HG02678 (cell line): ENCODE measurements at regions not wholly inside any gene's neighbourhood (a gene's known extent, or its start where the extent isn't known, plus 50 kb on each side); places are given as distances from the start of the nearest gene placed in this dataset.

Experiments used
- ATAC-seq: cut with Tn5 transposase; IDR thresholded peaks from one replicate; pipeline ENCODE4 v1.9.1; 2021; ENCODE audit warnings: mild to moderate bottlenecking, moderate library complexity; ENCODE audit not compliant: unreplicated experiment

DNA sequence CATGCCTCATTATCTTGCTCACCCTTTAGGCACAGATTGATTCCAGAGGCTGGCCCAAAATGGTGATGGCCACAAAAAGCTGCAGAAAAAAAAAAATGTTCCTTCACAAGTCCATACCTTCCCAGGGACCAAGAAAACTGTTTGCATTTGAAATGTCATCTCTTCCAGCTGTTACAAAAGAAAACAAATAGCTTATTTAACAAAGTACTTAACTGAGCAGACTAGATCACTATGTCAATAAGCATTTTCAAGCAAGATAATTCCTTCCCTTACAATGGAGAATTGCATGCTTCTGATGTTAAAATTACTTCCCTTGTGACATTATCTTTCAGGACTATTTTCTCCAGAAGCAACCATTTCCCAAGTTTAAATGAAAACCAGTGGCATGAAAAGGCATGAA is 377.9 kb upstream of the KITLG start:
- ATAC-seq: no peak

DNA sequence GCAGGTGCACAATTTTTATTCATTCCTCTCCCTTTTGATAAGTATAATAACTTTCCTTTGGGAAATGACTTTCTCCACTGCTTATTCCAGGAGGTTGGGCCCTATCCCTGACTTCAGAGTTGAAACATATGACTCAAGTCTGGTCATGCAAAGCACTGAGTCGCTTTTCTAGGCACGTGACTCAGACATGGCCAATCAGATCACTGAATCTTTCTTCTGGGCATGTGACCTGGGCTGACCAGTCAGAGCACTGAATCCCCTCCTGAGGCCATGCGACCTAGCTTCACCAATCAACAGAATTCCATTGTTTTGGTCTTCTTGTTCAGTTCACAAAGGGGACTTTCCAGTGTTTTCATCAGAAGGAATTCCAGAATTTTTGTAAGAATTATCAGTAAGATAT is 377.1 kb upstream of the KITLG start:
- ATAC-seq: no peak

DNA sequence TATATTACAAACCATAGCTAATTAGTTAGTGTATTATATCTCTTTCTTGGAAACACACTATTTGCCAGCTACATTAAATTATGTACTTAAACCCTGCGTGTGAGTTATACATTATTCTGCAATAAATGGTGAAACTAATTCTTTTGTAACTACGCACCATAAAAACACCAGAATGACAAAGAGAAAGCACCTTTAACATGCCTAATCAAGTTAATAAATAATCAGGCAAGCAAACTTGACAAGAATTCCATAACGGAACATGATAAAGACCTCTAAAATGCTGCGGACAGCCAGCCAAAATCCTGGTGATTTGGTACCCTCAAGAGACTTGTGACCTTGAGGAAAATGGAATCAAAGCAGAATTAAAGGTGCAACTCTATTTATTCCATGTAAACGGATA is 375.3 kb upstream of the KITLG start:
- ATAC-seq: no peak

DNA sequence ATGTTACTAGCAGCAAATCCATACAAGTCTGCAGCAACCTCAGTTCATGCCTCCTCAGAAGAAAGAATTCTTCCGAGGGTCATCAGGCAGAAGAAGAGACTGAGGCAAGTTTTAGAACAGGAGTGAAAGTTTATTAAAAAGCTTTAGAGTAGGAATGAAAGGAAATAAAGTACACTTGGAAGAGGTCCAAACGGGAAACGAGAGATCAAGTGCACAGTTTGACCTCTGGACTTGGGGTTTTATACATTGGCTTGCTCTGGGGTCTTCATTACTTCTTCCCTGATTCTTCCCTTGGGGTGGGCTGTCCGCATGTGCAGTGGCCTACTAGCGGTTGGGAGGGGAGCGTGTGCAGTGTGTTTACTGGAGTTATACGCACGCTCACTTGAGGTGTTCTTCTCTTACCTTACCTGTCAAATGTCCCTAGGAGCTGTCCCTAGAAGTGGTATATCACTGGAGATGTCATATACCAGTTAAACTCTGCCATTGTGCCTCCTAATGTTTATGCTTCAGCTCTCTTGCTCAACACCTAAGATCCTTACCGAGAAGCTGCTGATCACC is 372.8 kb upstream of the KITLG start:
- no peak for ATAC-seq

DNA sequence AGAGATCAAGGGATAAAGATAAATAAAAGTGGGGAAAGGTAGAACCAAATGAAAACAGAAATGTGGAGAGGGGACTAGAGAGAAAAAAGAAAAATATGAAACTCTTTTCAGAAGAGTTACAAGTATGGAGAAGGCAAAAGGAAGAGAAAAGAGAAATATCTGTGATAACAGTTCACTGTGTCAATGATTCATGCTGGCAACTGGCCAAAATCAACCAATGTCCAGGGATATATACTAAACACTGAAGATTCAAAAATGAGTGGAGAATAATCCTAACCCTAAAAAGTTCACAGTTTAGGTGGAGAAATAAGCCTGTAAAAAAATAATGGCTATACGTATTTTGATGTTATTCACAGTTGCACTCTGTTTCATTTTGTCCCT is 372.3 kb upstream of the KITLG start:
- no peak for ATAC-seq

DNA sequence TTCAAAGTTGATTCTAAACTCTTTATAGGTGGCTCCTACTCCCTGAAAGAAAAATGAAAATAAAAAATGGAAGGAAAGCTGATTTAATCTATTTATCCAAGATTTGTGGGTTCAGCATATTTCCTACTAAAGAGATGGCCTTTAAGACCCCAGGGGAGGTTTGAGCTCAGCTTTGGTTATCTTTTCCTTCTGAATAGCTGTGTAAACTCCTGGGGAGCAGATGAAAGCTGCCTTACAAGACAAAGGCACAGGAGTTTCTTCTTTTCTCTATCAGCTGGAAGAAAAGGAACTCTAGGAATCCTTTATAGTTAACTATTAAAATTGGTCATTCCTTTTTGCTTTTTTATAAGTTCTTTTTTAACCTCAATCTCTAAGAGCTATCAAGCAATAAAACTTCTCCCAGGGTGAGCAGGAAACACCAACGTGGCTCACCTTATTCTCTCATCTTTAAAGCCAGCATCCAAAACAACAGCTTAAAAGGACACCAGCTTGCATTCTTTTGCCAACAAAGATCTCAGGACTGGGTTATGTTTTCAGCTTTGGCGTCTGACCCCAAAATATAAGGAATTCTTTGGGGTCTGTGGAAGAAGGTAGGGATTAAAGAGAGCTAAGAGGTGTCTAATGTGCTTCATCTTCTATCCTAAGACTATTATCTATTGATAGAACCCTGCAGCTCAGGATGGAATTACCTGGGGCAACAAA is 371.7 kb upstream of the KITLG start:
- ATAC-seq: no peak

DNA sequence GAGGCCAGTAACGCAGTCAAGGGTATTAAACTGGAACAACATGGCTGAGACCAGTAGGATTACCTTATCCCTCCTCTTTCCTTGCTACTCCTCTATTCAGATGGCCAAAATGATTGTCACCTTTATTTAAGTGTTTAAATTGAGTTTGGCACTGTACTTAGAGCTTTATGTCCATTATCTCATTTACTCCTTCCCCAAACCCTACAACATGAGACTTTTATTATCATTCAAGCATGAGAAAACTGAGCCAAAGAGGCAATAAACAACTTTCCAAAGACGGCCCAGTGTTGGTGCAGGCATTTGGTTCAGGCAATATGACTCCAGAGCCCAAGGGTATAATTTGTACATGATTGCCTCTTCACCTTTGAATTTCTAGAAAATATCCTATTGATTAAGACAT is 370.9 kb upstream of the KITLG start:
- ATAC-seq: no peak

DNA sequence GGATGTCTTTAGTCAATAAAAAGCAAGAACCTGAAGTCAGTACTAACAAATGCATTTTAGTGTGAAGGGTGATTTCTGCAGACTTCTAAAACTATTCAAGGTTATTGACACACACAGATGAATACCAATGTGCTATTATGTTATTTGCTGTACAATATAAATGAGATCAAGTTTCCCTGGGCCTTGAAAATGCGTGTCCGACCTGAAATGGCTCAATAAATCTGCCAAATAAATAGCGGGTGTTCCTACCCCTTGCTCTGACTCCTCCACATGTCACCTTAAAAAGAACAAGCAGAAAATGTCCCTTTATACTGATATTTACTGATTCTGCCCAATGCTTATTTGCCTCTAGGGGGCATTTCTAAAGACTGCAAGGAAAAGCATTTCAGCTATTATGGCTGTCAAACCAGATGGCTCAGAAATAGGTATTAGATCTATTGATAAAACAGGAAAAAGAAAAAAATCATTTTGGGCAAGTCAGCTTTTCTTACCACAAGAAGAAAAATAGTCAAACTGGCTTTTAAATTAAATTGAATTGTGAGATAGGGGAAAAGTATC is 367.3 kb upstream of the KITLG start:
- ATAC-seq: no peak

DNA sequence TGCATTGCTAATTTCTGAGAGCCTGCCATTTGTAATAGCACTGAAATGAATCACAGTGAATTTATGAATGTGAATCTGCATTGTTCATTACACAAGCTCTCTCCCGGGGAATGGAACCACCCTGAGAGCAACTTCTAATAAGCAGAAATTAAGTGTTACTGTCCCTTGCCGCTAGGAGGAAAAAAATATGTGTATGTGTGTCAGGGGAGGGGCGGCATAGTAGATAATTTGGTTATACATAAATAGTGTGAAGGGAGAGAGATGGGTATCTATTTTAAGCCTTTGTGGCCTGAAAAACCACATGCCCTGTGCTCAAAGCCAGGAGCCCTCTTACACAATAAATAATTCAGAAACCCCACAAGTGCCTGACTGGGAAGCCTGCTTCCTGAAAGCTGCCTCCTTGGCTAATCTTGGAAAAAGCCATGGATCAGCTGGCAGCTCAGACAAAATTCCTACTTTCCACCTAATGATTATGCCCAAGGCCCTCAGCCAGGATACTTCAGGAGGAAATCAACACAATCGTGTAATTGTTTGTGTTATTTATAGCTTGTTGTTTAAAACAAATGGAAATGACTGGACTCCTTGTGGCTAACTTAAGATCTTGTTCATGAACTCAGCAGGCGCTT is 366.2 kb upstream of the KITLG start:
- no peak for ATAC-seq

DNA sequence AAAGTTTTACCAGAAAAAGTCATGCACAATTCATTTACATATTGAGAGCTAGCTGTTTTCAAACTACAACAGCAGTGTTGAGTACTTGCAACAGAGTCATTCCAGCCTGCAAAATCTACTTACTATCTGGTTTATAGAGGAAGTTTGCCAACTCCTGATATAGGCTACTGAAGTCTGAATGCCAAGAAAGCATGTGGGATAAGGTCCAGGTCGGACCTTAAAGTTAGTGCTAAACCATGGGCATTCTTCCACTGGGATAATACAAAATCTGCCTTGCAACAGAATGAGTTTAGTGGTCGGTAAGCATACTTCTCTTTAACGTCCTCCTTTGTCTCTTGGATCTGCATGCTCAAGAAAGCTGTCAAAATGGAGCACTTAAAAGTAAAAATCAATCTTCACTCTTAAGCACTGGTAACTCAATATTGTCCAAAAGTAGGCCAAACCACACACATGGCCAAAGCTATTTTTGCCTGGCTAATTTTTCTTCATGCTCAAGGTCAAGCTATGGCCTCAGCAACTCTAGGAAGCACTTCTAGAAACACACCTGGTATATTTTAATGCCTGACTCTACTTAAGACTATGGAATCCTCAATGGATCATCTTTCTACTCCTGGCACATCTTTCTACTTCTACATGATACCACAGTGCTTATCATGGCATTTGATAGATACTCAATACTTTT is 364.9 kb upstream of the KITLG start:
- ATAC-seq: no peak

DNA sequence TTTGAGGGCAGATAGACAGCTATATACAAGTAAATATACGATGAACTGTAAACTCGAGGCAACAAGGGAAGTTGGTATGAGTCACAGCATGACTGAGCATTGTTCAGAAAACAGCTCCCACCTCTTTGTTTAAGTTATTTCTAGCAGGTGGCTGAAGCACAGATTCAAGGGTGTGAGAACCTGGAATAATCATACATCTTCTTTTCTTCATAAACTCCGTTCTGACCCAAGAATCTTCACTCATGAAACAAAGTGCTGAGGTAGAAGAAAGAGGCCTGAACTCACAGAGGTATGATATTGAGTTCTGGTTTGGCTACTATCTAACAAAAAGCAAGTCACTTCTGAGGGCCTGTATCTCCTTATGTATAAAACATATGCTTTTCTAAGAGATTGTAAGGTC is 364.1 kb upstream of the KITLG start:
- no peak for ATAC-seq

DNA sequence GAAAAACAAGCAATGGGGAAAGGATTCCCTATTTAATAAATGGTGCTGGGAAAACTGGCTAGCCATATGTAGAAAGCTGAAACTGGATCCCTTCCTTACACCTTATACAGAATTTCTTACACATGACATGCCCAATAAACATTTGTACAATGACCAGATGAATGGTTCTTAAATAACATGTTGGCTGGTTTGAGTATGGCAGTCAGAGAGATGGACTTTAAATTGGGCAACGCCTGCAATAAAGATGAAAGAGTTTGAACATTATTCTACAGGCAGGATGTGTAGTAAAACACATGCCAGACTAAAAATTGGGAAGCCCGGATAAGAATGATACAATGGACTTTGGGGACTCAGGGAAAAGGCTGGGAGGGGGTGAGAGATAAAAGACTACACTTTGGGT is 360.6 kb upstream of the KITLG start:
- ATAC-seq: no peak

DNA sequence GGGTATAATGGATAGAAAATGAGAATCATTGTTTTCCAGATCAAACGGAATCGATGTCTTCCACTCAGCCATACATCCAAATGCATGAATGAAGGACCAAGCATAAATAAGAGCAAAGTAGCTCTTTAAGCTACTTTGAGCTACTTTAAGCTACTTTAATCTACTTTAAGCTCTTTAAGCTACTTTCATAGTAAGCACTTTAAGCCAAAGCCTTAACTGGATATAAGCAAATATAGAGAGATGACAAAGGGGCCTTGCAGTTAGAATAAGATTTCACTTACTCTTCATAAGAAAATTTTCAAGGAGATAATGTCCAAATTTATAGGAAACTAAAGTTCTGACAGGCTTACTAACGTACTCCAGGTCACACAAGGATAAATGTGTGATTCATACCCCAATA is 355.6 kb upstream of the KITLG start:
- no peak for ATAC-seq

DNA sequence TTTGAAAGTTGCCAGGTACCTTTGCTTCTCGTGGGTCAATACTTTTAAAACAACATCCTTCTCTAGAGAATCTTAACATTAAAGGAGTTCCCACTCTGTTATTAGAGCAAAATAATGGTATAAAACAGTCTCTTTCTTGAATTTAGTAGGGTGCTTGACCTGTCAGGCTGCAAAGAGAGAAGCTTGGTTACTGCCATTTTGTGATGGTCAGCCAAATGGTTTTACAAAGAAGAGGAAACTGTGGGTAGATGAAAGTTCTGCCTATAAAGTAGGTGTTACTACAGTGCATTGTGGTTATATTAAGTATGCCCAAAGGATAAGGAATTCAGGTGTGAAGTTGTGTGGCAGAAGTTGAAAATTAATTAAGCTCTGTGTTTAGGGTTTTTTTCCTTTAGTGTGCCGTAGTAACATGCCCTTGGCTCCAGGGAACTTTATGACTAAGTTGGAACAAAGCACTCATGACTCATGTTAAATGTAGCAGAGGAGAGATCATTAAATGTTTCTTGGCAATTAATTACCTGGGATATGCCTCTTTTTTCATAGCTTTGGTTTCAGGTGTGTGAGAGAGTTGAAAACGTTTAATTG is 354.0 kb upstream of the KITLG start:
- no peak for ATAC-seq

DNA sequence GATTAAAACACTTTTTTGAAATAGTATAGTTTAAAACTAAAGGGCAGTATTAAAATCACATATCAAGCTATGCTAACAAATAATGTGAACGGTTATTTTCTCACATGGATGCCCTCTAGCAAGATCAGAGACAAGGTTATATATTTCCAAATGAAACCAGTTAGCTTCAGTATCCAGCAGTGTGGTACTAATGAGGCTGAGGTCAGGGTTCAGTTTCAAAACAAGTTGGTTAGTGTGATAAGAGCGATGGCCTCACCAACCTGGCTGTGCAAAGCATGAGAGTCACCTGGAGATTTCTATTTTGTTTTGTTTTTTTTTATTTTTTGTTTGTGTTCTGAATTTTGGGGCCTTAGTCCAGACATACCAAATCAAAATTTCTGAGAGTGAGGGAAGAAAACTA is 352.2 kb upstream of the KITLG start:
- ATAC-seq: no peak

DNA sequence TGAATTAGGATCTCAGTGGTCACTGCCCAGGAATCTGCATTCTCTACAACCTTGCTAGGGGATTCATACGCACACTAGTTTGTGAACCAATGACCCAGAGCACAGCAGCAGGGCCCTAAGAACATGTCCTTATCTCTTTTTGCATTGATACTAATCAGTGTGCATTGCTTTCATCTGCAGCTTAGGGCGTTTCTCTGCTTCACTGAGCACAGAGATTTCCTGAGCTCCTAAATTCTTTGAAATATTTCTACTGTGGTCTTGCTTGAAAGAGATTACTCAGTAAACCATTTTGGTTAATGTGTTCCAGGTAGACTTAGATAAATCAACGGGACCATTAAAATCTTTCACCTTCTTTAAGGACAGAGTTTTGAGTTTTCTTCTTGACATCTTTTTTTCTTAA is 351.3 kb upstream of the KITLG start:
- ATAC-seq: peak; percentile 41

DNA sequence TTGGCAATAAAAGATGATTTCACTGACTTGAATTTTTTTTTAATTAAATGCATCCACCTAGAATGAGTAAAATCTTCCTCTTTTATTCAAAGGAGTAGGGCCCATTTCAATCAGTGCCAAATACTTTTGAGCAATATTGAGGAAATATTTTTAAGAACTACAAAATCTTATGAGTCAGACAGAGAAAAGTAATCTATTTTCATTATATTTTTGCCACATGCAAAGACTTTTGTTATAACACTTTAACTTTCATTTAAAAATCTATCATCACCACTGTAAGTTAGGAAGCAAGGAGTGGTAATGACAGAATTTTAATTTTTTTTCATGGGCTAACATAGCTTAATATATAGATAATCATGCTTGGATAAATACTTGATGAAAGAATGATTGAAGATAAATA is 345.2 kb upstream of the KITLG start:
- ATAC-seq: no peak

DNA sequence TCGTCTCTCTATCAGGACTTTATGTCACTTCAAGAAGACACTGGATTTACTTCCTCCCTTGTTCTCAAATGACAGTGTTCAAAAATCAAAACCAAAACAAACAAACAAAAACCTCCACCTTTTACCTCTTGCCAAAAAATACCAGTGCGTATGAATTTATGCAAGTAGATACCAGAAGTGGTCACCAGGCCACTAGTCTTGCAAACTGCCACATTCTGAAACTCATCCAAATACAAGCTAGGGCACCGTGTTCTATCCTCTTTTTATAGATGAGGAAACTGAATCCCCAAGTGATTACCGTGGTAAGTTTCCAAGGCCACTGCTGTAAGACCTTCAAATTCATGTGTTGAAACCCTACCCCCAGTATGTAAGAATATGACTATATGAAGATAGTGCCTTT is 343.9 kb upstream of the KITLG start:
- ATAC-seq: no peak

DNA sequence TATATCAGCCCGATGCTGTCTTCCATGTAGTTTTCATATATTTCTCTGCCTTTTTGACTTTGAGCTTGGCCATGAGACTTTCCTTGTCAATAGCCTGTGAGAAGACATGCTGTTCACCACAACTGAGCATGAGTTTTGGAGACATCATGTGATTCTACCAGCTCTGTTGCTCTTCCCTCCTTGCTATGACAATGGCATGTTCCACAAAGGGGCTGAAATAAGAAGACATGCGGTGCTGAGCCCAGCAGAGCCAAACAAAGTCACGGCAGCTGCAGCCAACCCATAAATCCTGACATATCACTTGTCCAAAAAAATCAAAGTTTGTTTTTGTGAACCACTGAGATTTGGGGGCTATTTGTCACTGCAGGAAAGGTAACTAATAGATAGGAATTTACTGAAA is 343.4 kb upstream of the KITLG start:
- ATAC-seq: no peak

DNA sequence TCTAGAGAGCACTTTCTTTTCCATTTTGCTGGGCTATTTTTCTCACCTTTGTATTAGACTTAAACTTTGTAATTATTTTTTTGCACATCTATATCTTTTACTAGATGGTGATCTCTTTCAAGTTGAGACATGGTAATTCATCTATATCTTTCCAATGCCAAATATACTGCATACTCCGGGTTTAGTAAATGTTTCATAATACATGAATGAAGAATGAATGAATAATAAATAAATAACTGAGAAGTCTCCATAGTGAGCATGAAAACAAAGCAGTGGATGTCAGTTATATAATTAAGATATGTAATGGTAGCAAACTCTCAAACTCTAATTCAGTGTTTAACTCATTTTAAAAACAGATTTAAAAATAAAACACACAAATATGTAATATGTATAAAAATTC is 342.5 kb upstream of the KITLG start:
- ATAC-seq: no peak

DNA sequence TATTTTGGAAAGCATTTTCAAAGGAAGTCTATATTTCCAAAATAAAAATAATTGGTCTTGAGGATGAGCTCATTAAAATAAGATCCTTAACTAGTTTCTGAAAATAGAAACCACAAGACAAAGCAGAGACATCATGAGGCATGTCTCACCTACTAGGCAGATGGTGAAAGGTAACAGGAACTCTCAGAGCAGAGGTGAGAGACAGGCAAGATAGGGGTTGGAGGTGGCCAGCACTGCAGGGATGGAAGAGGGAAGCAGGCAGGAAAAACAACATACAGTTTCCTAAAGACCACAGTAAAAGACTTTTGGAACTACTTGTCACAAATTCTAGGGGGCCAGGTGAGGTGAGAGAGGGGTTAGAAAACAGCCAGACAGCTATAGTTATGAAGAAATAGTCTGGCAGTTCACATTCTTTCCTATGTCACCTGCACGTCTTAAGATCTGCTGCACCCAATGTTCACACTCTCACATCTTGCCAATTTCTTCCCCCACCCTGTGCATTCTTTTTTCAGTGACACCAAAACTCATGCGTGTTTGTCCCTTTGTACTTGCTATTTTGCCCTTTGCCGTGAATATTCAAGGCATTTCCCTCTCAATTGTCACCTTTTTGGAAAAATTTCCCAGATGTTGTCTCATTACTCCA is 341.7 kb upstream of the KITLG start:
- no peak for ATAC-seq
